OCI-LY7 (cell line): ENCODE measurements at regions not wholly inside any gene's neighbourhood (a gene's known extent, or its start where the extent isn't known, plus 50 kb on each side); places are given as distances from the start of the nearest gene placed in this dataset.

Source experiments
- EZH2phosphoT487 ChIP-seq: fragments of 200-600 bp; sonication (generic); IDR thresholded peaks from 2 replicates; pipeline ENCODE4 v1.6.1; 2018; ENCODE audit warnings: low read depth, borderline replicate concordance, mild to moderate bottlenecking, mixed run types, antibody characterized with exemption, low read length, moderate library complexity, mixed read lengths
- TF ChIP-seq, protein P1 (sequence below): fragments of 200-600 bp; sonication (generic); conservative IDR thresholded peaks from 2 replicates; pipeline ENCODE4 v1.5.1; 2014; ENCODE audit warnings: mild to moderate bottlenecking, antibody characterized with exemption, low read length, moderate library complexity, mixed read lengths

- TF ChIP-seq, protein P1, sequence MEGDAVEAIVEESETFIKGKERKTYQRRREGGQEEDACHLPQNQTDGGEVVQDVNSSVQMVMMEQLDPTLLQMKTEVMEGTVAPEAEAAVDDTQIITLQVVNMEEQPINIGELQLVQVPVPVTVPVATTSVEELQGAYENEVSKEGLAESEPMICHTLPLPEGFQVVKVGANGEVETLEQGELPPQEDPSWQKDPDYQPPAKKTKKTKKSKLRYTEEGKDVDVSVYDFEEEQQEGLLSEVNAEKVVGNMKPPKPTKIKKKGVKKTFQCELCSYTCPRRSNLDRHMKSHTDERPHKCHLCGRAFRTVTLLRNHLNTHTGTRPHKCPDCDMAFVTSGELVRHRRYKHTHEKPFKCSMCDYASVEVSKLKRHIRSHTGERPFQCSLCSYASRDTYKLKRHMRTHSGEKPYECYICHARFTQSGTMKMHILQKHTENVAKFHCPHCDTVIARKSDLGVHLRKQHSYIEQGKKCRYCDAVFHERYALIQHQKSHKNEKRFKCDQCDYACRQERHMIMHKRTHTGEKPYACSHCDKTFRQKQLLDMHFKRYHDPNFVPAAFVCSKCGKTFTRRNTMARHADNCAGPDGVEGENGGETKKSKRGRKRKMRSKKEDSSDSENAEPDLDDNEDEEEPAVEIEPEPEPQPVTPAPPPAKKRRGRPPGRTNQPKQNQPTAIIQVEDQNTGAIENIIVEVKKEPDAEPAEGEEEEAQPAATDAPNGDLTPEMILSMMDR, result no peak
- no peak for TF ChIP-seq EZH2phosphoT487
Measured at GRCh38 chr7:81393018-81393417, 376.8 kb downstream of the HGF start.
